GM12892 (cell line): ENCODE measurements at regions not wholly inside any gene's neighbourhood (a gene's known extent, or its start where the extent isn't known, plus 50 kb on each side); places are given as distances from the start of the nearest gene placed in this dataset.

Experiments
- POLR2A ChIP-seq: IDR thresholded peaks from 2 replicates; pipeline ENCODE4 v1.6.1; 2011; ENCODE audit warnings: low read depth, low read length, control low read depth
- POLR2AphosphoS5 ChIP-seq: IDR thresholded peaks from 2 replicates; pipeline ENCODE4 v1.6.1; 2011; ENCODE audit warnings: low read depth, low read length, control low read depth

DNA sequence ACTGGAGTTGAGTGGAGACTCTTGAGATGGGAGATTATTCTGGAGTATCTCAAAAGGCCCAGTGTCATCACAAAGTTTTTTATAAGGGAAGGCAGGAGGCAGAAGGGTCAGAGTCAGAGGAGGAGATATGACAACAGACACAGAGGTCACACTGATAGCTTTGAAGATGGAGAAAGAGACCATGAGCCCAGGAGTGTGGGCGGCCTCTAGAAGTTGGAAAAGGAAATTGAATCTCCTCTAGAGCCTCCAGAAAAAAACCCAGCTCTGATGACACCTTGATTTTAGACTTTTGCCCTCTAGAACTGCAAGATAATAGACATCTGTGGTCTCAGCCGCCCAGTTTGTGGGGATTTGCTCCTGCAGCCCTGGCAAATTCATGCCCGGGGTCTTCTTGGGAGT is 64.8 kb upstream of the SPTLC1 start:
- TF ChIP-seq POLR2A (no peak), POLR2AphosphoS5 (no peak)
